ENCODE measurements at regions not wholly inside any gene's neighbourhood (a gene's known extent, or its start where the extent isn't known, plus 50 kb on each side); places are given as distances from the start of the nearest gene placed in this dataset.

DNA sequence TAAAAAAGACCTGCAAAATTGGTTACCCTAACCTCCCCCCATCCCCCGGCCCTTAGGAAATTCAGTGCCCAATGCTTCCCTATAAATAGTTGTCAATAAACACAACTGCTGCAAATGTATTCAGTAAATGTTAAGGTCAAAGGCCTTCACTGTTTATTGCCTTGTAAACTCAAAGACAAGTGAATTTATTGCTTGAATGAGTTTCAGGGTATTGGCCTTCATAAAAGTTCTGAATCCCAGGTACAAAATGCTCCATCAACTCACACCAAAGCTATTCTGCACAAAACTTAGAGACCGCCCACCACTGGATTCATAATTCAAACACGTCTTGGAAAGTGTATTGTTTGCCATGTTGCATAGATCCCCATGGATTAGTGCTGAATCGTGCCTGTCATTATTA is 63.3 kb upstream of the CDKN3 start:
- Histone ChIP-seq H3K36me3 (no peaks in the 10 kb centered on the region), H3K27ac (no peak overlapping the region), H3K27me3 (peaks cover 0 to 5% (median 0%) of the 10 kb centered on the region in 4 donors), H3K4me1 (no peaks in the 10 kb centered on the region), H3K9me3 (no peaks in the 10 kb centered on the region), H3K4me3 (no peak overlapping the region)
- no peak for DNase-seq
- FAIRE-seq, result no peak
- 87 to 92% methylated on average over 4 of the region's 4 CpGs for WGBS, 2 donors
- intact Hi-C loops (cut with DNase I), result loop anchor here in 1 of 3 donors (5.0 kb wide), 1 partner anchor 801 kb away; no protein-coding TSS in a partner anchor
- TF ChIP-seq, protein P1, sequence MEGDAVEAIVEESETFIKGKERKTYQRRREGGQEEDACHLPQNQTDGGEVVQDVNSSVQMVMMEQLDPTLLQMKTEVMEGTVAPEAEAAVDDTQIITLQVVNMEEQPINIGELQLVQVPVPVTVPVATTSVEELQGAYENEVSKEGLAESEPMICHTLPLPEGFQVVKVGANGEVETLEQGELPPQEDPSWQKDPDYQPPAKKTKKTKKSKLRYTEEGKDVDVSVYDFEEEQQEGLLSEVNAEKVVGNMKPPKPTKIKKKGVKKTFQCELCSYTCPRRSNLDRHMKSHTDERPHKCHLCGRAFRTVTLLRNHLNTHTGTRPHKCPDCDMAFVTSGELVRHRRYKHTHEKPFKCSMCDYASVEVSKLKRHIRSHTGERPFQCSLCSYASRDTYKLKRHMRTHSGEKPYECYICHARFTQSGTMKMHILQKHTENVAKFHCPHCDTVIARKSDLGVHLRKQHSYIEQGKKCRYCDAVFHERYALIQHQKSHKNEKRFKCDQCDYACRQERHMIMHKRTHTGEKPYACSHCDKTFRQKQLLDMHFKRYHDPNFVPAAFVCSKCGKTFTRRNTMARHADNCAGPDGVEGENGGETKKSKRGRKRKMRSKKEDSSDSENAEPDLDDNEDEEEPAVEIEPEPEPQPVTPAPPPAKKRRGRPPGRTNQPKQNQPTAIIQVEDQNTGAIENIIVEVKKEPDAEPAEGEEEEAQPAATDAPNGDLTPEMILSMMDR (IDR thresholded peaks at IDR 0.05), result no peak
- no peak for ATAC-seq

- 93 to 94% methylated on average over 2 of the region's 2 CpGs for WGBS, 2 donors
- no peak for ATAC-seq
- TF ChIP-seq, protein P1 (IDR thresholded peaks at IDR 0.05), result no peak
These were observed 61.1 kb upstream of the CDKN3 start for GRCh38 chr14:54335569-54336155.

DNA sequence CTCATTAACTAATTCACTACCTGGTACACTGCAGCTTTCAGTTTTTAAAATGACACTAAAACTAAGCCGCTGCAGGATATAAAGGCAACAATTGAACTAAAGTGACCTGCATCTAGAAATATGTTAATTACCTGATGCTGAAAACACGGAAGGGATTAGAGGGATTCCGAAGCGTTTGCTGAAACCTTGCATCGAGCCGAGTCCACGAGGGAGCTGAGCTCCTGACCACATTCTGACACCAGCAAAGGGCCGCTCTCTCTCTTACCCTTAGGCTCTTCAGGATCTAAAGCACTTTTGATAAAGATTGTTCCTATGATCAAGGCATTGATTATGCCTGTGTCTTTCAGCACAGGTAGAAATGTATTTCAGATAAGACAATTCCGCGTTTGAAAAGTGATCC is 59.5 kb upstream of the CDKN3 start:
- no peak overlapping the region for H3K4me3 ChIP-seq
- peaks cover 0 to 5% (median 0%) of the 10 kb centered on the region in 4 donors for H3K27me3 ChIP-seq
- H3K36me3 ChIP-seq, result no peaks in the 10 kb centered on the region
- DNase-seq (no peak), ATAC-seq (no peak), FAIRE-seq (no peak)
- H3K4me1 ChIP-seq, result no peaks in the 10 kb centered on the region
- TF ChIP-seq, protein P1 (IDR thresholded peaks at IDR 0.05), result no peak
- intact Hi-C loops (cut with DNase I), result no loop called here
- H3K27ac ChIP-seq, result no peak overlapping the region
- no peaks in the 10 kb centered on the region for H3K9me3 ChIP-seq
- WGBS, 2 donors, result 54 to 61% methylated on average over 10 of the region's 10 CpGs

More at GRCh38 chr14:54335569-54336155, 61.1 kb upstream of the CDKN3 start:
- FAIRE-seq (no peak), DNase-seq (no peak)
- Histone ChIP-seq H3K27me3 (peaks cover 0 to 5% (median 0%) of the 10 kb centered on the region in 4 donors), H3K27ac (no peak overlapping the region), H3K4me3 (no peak overlapping the region), H3K36me3 (no peaks in the 10 kb centered on the region), H3K9me3 (no peaks in the 10 kb centered on the region), H3K4me1 (no peaks in the 10 kb centered on the region)
- intact Hi-C loops (cut with DNase I), result no loop called here

- DNase-seq (no peak), FAIRE-seq (no peak), ATAC-seq (no peak)
- no peaks in the 10 kb centered on the region for H3K9me3 ChIP-seq
- intact Hi-C loops (cut with DNase I), result no loop called here
- H3K27ac ChIP-seq, result no peak overlapping the region
- peaks cover 0 to 4% (median 0%) of the 10 kb centered on the region in 4 donors for H3K27me3 ChIP-seq
- WGBS, 2 donors, result 48 to 55% methylated on average over 6 of the region's 6 CpGs
- TF ChIP-seq, protein P1 (IDR thresholded peaks at IDR 0.05), result no peak
- no peak overlapping the region for H3K4me3 ChIP-seq
- H3K4me1 ChIP-seq, result no peaks in the 10 kb centered on the region
- H3K36me3 ChIP-seq, result no peaks in the 10 kb centered on the region
These were observed 58.0 kb upstream of the CDKN3 start for GRCh38 chr14:54338696-54339317.

- Histone ChIP-seq H3K9me3 (no peaks in the 10 kb centered on the region), H3K4me3 (no peak overlapping the region), H3K27me3 (no peaks in the 10 kb centered on the region), H3K4me1 (no peaks in the 10 kb centered on the region), H3K36me3 (no peaks in the 10 kb centered on the region), H3K27ac (no peak overlapping the region)
- DNase-seq, result no peak
- ATAC-seq, result no peak
- intact Hi-C loops (cut with DNase I), result no loop called here
- no peak for FAIRE-seq
- 78 to 86% methylated on average over 2 of the region's 2 CpGs for WGBS, 2 donors
- TF ChIP-seq, protein P1 (IDR thresholded peaks at IDR 0.05), result no peak
These were observed 57.0 kb upstream of the CDKN3 start for GRCh38 chr14:54339771-54340170.
